HFF-Myc (cell line): ENCODE measurements at regions not wholly inside any gene's neighbourhood (a gene's known extent, or its start where the extent isn't known, plus 50 kb on each side); places are given as distances from the start of the nearest gene placed in this dataset.

Experiments
- DNase-seq: peaks from one replicate; pipeline ENCODE4 v3.0.0-alpha.2; 2011; ENCODE audit warnings: low read depth; ENCODE audit errors: extremely low read depth
- H3K4me3 ChIP-seq: replicated peaks from 2 replicates; pipeline ENCODE4 v1.5.1; 2011; ENCODE audit warnings: low read depth, mild to moderate bottlenecking, control low read depth, low read length
- CTCF ChIP-seq: IDR thresholded peaks from 2 replicates; pipeline ENCODE4 v1.5.1; 2012; ENCODE audit warnings: mild to moderate bottlenecking, low read depth, low read length, control low read depth; ENCODE audit errors: missing control alignments

GRCh38 chr18:37980556-37980955, 415.0 kb upstream of the CELF4 start:
- H3K4me3 ChIP-seq = no peak overlapping the region
- no peak for TF ChIP-seq CTCF
- no peak for DNase-seq

GRCh38 chr18:37975446-37975845, 409.8 kb upstream of the CELF4 start:
- TF ChIP-seq CTCF = no peak
- H3K4me3 ChIP-seq = no peak overlapping the region
- no peak for DNase-seq

GRCh38 chr18:37967261-37967660, 401.7 kb upstream of the CELF4 start:
- no peak overlapping the region for H3K4me3 ChIP-seq
- TF ChIP-seq CTCF = no peak
- DNase-seq = no peak

GRCh38 chr18:37965572-37965970, 400.0 kb upstream of the CELF4 start:
- no peak for DNase-seq
- no peak overlapping the region for H3K4me3 ChIP-seq
- TF ChIP-seq CTCF = no peak

GRCh38 chr18:37964885-37965571, 399.4 kb upstream of the CELF4 start:
- H3K4me3 ChIP-seq = no peak overlapping the region
- DNase-seq = no peak
- TF ChIP-seq CTCF = no peak

- H3K4me3 ChIP-seq = no peak overlapping the region
- DNase-seq = no peak
- TF ChIP-seq CTCF = no peak
Measured at GRCh38 chr18:37963837-37964236, 398.2 kb upstream of the CELF4 start.
